IMR-90 (cell line): ENCODE measurements at regions not wholly inside any gene's neighbourhood (a gene's known extent, or its start where the extent isn't known, plus 50 kb on each side); places are given as distances from the start of the nearest gene placed in this dataset.

Experiments
- ATAC-seq: fragments of 200-7000 bp; cut with Tn5 transposase; 2 replicates; pipeline ENCODE4 v1.9.1; 2020; ENCODE audit warnings: low read depth, mild to moderate bottlenecking, moderate library complexity
- BruUV-seq: library from RNA; stranded (reverse); fragments of 400-500 nt; replicated peaks from 2 replicates; lab custom pipeline; 2021; lab: Mats Ljungman, UMichigan
- CTCF ChIA-PET: fragments of 300-600 bp; formaldehyde crosslinking; extraction: SDS; loops from one replicate; lab custom pipeline; 2021; ENCODE audit warnings: antibody characterized with exemption; lab: Yijun Ruan, JAX
- POLR2A ChIA-PET: fragments of 300-600 bp; sonication (Branson Sonifier 250); formaldehyde crosslinking; loops from one replicate; lab custom pipeline; 2022; ENCODE audit warnings: antibody characterized with exemption; ENCODE audit not compliant: unreplicated experiment; lab: Charles Lee
- DNase-seq: peaks from one replicate; pipeline ENCODE4 v3.0.0; 2013
- H2AFZ ChIP-seq: replicated peaks from 2 replicates; pipeline ENCODE3; 2013; ENCODE audit warnings: low read length, mild to moderate bottlenecking; ENCODE audit not compliant: poor library complexity
- H2AK5ac ChIP-seq: 2 replicates; pipeline ENCODE4 v1.6.1; 2013; ENCODE audit warnings: low read depth, low read length, inconsistent platforms
- H2AK9ac ChIP-seq: replicated peaks from 2 replicates; pipeline ENCODE3; 2013; ENCODE audit warnings: mild to moderate bottlenecking, low read depth, low read length, moderate library complexity; ENCODE audit not compliant: poor library complexity
- H2BK120ac ChIP-seq: 2 replicates; pipeline ENCODE4 v1.6.1; 2013; ENCODE audit warnings: low read depth, low read length, inconsistent platforms
- H2BK15ac ChIP-seq: 3 replicates; pipeline ENCODE4 v1.6.1; 2013; ENCODE audit warnings: low read depth, low read length, inconsistent platforms
- H2BK20ac ChIP-seq: 2 replicates; pipeline ENCODE4 v1.6.1; 2013; ENCODE audit warnings: low read depth, mild to moderate bottlenecking, inconsistent platforms, low read length, moderate library complexity
- H2BK5ac ChIP-seq: 2 replicates; pipeline ENCODE4 v1.6.1; 2013; ENCODE audit warnings: mild to moderate bottlenecking, low read depth, low read length, inconsistent platforms; ENCODE audit not compliant: poor library complexity, severe bottlenecking
- H3K14ac ChIP-seq: replicated peaks from 2 replicates; pipeline ENCODE4 v1.6.1; 2013; ENCODE audit warnings: low read depth, low read length, inconsistent platforms
- H3K18ac ChIP-seq: 2 replicates; pipeline ENCODE4 v1.6.1; 2013; ENCODE audit warnings: low read depth, low read length, control low read depth
- H3K23ac ChIP-seq: 2 replicates; pipeline ENCODE4 v1.6.1; 2013; ENCODE audit warnings: low read depth, low read length, inconsistent platforms
- H3K27ac ChIP-seq: 2 replicates; pipeline ENCODE4 v1.5.1; 2013; ENCODE audit warnings: mild to moderate bottlenecking, control low read depth, low read length; ENCODE audit not compliant: insufficient read depth
- H3K27me3 ChIP-seq: 2 replicates; pipeline ENCODE4 v1.6.1; 2013; ENCODE audit warnings: low read length; ENCODE audit not compliant: control insufficient read depth, insufficient read depth
- H3K36me3 ChIP-seq: 2 replicates; pipeline ENCODE4 v1.6.1; 2013; ENCODE audit warnings: low read length, mixed read lengths; ENCODE audit not compliant: control insufficient read depth, insufficient read depth
- H3K4ac ChIP-seq: 2 replicates; pipeline ENCODE4 v1.6.1; 2013; ENCODE audit warnings: low read depth, low read length, inconsistent platforms
- H3K4me1 ChIP-seq: 2 replicates; pipeline ENCODE4 v1.6.1; 2013; ENCODE audit warnings: low read length, mixed read lengths; ENCODE audit not compliant: control insufficient read depth, insufficient read depth
- H3K4me2 ChIP-seq: 2 replicates; pipeline ENCODE4 v1.6.1; 2013; ENCODE audit warnings: low read depth, mild to moderate bottlenecking, control low read depth, low read length, moderate library complexity
- H3K4me3 ChIP-seq: 2 replicates; pipeline ENCODE4 v1.5.1; 2013; ENCODE audit warnings: low read depth, mild to moderate bottlenecking, control low read depth, low read length, moderate library complexity; ENCODE audit not compliant: insufficient read depth
- H3K56ac ChIP-seq: 2 replicates; pipeline ENCODE4 v1.6.1; 2013; ENCODE audit warnings: low read length, inconsistent platforms; ENCODE audit not compliant: insufficient read depth; ENCODE audit errors: extremely low read depth
- H3K79me1 ChIP-seq, 2 experiments: 2 replicates each; pipeline ENCODE4 v1.6.1; 2013; ENCODE audit warnings: low read length in 2 of 2, inconsistent platforms in 1 of 2, low read depth in 1 of 2
- H3K9ac ChIP-seq: 2 replicates; pipeline ENCODE4 v1.6.1; 2013; ENCODE audit warnings: low read depth, low read length, control low read depth
- H3K9me1 ChIP-seq: 2 replicates; pipeline ENCODE4 v1.6.1; 2013; ENCODE audit warnings: low read length, inconsistent platforms; ENCODE audit not compliant: insufficient read depth
- H3K9me3 ChIP-seq: 2 replicates; pipeline ENCODE4 v1.6.1; 2013; ENCODE audit warnings: low read length; ENCODE audit not compliant: control insufficient read depth, insufficient read depth
- H4K20me1 ChIP-seq: 2 replicates; pipeline ENCODE4 v1.6.1; 2013; ENCODE audit warnings: low read length, inconsistent platforms; ENCODE audit not compliant: insufficient read depth
- H4K5ac ChIP-seq: 2 replicates; pipeline ENCODE4 v1.6.1; 2013; ENCODE audit warnings: mild to moderate bottlenecking, low read depth, low read length, control low read depth
- H4K8ac ChIP-seq, 2 experiments: 2 replicates each; pipeline ENCODE4 v1.6.1; 2013; ENCODE audit warnings: low read depth in 2 of 2, low read length in 2 of 2, control low read depth in 1 of 2, inconsistent platforms in 1 of 2
- H4K91ac ChIP-seq: 2 replicates; pipeline ENCODE4 v1.6.1; 2013; ENCODE audit warnings: low read depth, low read length, inconsistent platforms; ENCODE audit not compliant: insufficient read depth
- CEBPB ChIP-seq: IDR thresholded peaks from 2 replicates; pipeline ENCODE4 v1.6.1; 2012; ENCODE audit warnings: low read depth, low read length, improper control_type of control experiment
- CTCF ChIP-seq: conservative IDR thresholded peaks from 2 replicates; pipeline ENCODE4 v1.5.1; 2012; ENCODE audit warnings: mild to moderate bottlenecking, low read depth, low read length, improper control_type of control experiment
- NFE2L2 ChIP-seq: fragments of 150-350 bp; IDR thresholded peaks from 2 replicates; pipeline ENCODE4 v1.6.1; 2016; ENCODE audit warnings: low read depth, mild to moderate bottlenecking, low read length
- RFX5 ChIP-seq: IDR thresholded peaks from 2 replicates; pipeline ENCODE4 v1.8.0; 2012; ENCODE audit warnings: low read depth, mild to moderate bottlenecking, low read length, moderate library complexity
- SMC3 ChIP-seq: fragments of 150-350 bp; IDR thresholded peaks from 2 replicates; pipeline ENCODE4 v1.6.1; 2016; ENCODE audit warnings: low read depth, mild to moderate bottlenecking, antibody characterized with exemption, low read length, moderate library complexity
- whole genome bisulfite sequencing, 2 experiments: methylation state at CpG; one replicate each; pipeline versions ENCODE4 v1.1.5 to v1.1.7; 2013; ENCODE audit warnings: missing lambda C conversion rate in 2 of 2; ENCODE audit not compliant: insufficient read length in 1 of 2; ENCODE audit errors: extremely low coverage in 2 of 2; 5-methylcytosine and 5-hydroxymethylcytosine counted together
- dilution Hi-C: fragments of 300-500 bp; cut with HindIII; formaldehyde crosslinking; loops from one replicate; pipeline ENCODE4 v1.14.3; 2018; ENCODE audit warnings: low sequenced_read_pairs; ENCODE audit not compliant: unreplicated experiment
- in situ Hi-C: fragments of 300-500 bp; cut with MboI; formaldehyde crosslinking; loops from 3 replicates; pipeline ENCODE4 v1.14.3; 2019; ENCODE audit warnings: low sequenced_read_pairs, inconsistent platforms, mixed read lengths
- intact Hi-C: fragments of 100-400 bp; cut with micrococcal nuclease; formaldehyde crosslinking; loops from 2 replicates; pipeline ENCODE4 v1.10.0; 2022
- TF ChIP-seq, protein P1 (sequence below): fragments of 150-350 bp; IDR thresholded peaks from 2 replicates; pipeline ENCODE4 v1.6.1; 2017; ENCODE audit warnings: mild to moderate bottlenecking, antibody characterized with exemption, low read length, low read depth

DNA sequence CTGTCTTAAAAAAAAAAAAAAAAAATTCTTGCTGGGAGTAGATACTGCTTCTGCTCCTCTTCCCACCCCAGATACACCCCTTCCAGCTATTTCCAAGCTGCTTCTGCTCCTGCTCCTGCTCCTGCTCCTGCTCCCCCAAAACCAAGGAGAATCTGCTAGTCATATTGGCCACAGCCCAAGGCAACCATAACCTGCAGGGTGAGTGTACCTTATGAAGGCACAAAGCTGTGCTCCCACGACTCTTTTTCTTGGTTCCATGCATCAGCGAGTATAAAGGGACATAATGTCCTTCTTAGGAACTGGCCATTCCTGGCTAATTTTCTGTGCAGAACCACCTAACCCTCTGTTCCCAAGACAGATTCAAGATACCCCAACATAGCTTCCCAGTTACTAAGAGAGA, 129.5 kb upstream of the CDK1 start:
- POLR2A ChIA-PET = no interaction called here
- peaks cover 1% of the 10 kb centered on the region; the same call in 1 of the 2 replicates for H3K27me3 ChIP-seq
- intact Hi-C loops = loop anchor here (5.0 to 10.0 kb wide), 2 partner anchors 411 to 444 kb away; no protein-coding TSS in a partner anchor

More for the DNA sequence above, 129.5 kb upstream of the CDK1 start:
- no peak overlapping the region for H3K14ac ChIP-seq
- H2AFZ ChIP-seq = no peak overlapping the region
- TF ChIP-seq, protein P1, sequence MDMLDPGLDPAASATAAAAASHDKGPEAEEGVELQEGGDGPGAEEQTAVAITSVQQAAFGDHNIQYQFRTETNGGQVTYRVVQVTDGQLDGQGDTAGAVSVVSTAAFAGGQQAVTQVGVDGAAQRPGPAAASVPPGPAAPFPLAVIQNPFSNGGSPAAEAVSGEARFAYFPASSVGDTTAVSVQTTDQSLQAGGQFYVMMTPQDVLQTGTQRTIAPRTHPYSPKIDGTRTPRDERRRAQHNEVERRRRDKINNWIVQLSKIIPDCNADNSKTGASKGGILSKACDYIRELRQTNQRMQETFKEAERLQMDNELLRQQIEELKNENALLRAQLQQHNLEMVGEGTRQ = no peak
- TF ChIP-seq RFX5 (no peak), CEBPB (no peak), CTCF (no peak), SMC3 (no peak), NFE2L2 (no peak)
- dilution Hi-C loops = no loop called here
- H3K4me2 ChIP-seq = no peak overlapping the region
- ATAC-seq = no peak
- H3K4me3 ChIP-seq = no peak overlapping the region
- H4K20me1 ChIP-seq = no peaks in the 10 kb centered on the region
- no peaks in the 10 kb centered on the region for H3K4me1 ChIP-seq
- no peaks in the 10 kb centered on the region for H3K79me1 ChIP-seq
- no peak overlapping the region for H2BK120ac ChIP-seq
- H4K8ac ChIP-seq = no peak overlapping the region
- no TSS peak for BruUV-seq
- no peak overlapping the region for H3K27ac ChIP-seq
- H3K9me1 ChIP-seq = no peaks in the 10 kb centered on the region
- CTCF ChIA-PET = interaction anchor here (0.6 to 4.7 kb wide), 3 partner anchors 53 to 204 kb away, joined by 5 to 35 read pairs (median 5); no protein-coding TSS in a partner anchor
- H2BK15ac ChIP-seq = no peak overlapping the region
- H2AK5ac ChIP-seq = no peak overlapping the region
- H2BK20ac ChIP-seq = no peak overlapping the region
- H4K91ac ChIP-seq = no peak overlapping the region
- H3K9ac ChIP-seq = no peak overlapping the region
- H3K23ac ChIP-seq = no peak overlapping the region
- in situ Hi-C loops = loop anchor here (5.0 to 25.0 kb wide), 2 partner anchors 206 to 536 kb away; no protein-coding TSS in a partner anchor
- WGBS, 2 experiments = 100% methylated on average over 2 of the region's 2 CpGs; no CpG with 5 or more reads in 1 of the 2 experiments
- no peak overlapping the region for H2BK5ac ChIP-seq
- no peak overlapping the region for H3K4ac ChIP-seq
- no peak overlapping the region for H3K18ac ChIP-seq
- H2AK9ac ChIP-seq = no peak overlapping the region
- H3K9me3 ChIP-seq = no peaks in the 10 kb centered on the region
- H3K56ac ChIP-seq = no peak overlapping the region
- DNase-seq = no peak
- H4K5ac ChIP-seq = no peak overlapping the region
- H3K36me3 ChIP-seq = no peaks in the 10 kb centered on the region
